ENCODE measurements at regions not wholly inside any gene's neighbourhood (a gene's known extent, or its start where the extent isn't known, plus 50 kb on each side); places are given as distances from the start of the nearest gene placed in this dataset.
"Not testable (repeated sequence)": the region's sequence is repeated elsewhere in the genome, so short reads cannot be mapped to it uniquely, and the experiment has no call there.

DNA sequence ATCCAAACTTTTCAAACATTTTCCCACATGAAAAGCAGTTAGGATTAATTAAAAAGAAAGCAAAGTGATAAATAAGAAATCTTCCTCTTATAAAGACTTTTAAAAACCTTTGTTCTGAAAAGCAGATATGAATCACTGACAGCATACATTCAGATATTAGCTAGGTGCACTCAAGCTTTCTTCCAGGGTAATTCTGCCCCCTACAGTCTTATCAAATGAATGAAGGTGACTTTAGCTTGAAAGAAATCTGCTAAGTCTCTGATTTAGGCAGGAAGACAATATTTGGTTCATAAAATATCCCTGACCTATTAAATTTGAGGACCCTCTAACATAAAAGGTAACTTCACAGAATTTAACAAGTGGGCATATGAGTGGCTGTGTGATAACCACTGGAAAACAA is 209.1 kb upstream of the FAM47A start:
- no peak for DNase-seq (ENCODE audit: low read depth)
- no peak overlapping the region for H3K4me3 ChIP-seq (ENCODE audit: low read depth, low read length)
- TF ChIP-seq, protein P1, sequence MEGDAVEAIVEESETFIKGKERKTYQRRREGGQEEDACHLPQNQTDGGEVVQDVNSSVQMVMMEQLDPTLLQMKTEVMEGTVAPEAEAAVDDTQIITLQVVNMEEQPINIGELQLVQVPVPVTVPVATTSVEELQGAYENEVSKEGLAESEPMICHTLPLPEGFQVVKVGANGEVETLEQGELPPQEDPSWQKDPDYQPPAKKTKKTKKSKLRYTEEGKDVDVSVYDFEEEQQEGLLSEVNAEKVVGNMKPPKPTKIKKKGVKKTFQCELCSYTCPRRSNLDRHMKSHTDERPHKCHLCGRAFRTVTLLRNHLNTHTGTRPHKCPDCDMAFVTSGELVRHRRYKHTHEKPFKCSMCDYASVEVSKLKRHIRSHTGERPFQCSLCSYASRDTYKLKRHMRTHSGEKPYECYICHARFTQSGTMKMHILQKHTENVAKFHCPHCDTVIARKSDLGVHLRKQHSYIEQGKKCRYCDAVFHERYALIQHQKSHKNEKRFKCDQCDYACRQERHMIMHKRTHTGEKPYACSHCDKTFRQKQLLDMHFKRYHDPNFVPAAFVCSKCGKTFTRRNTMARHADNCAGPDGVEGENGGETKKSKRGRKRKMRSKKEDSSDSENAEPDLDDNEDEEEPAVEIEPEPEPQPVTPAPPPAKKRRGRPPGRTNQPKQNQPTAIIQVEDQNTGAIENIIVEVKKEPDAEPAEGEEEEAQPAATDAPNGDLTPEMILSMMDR (IDR thresholded peaks at IDR 0.05; ENCODE audit: insufficient read depth, low read length), result no peak

- no peak for DNase-seq (ENCODE audit: low read depth)
- TF ChIP-seq, protein P1 (IDR thresholded peaks at IDR 0.05; ENCODE audit: insufficient read depth, low read length), result no peak
- no peak overlapping the region for H3K4me3 ChIP-seq (ENCODE audit: low read depth, low read length)
These were observed 205.9 kb upstream of the FAM47A start for GRCh38 chrX:34338046-34338445.

- H3K4me3 ChIP-seq (ENCODE audit: low read depth, low read length); DNase-seq (ENCODE audit: low read depth): not testable (repeated sequence)
These were observed 203.3 kb upstream of the FAM47A start for GRCh38 chrX:34335376-34335775.

DNA sequence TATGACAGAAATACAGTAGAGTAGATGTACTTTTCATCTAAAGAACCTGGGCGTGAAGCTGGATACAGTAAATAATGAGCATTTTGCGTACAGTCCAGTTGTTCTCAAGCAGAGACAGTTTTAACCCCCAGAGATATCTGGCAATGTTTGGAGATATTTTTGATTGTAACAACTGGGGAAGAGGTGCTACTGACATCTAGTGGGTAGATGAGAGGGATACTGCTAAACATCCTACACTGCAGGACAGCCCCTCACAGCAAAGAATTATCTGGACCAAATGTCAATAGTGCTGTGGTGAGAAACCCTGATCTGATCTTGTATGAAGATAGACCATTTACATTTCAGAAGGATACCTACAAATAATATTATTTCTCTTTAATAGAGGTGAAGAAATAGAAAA is 200.2 kb upstream of the FAM47A start:
- no peak overlapping the region for H3K4me3 ChIP-seq (ENCODE audit: low read depth, low read length)
- no peak for DNase-seq (ENCODE audit: low read depth)
- TF ChIP-seq, protein P1 (IDR thresholded peaks at IDR 0.05; ENCODE audit: insufficient read depth, low read length), result no peak

GRCh38 chrX:34325460-34325859 is 193.3 kb upstream of the FAM47A start:
- TF ChIP-seq, protein P1 (IDR thresholded peaks at IDR 0.05; ENCODE audit: insufficient read depth, low read length), result no peak
- H3K4me3 ChIP-seq (ENCODE audit: low read depth, low read length), result no peak overlapping the region
- DNase-seq (ENCODE audit: low read depth), result no peak

- not testable (repeated sequence) for H3K4me3 ChIP-seq (ENCODE audit: low read depth, low read length); DNase-seq (ENCODE audit: low read depth)
These were observed 188.3 kb upstream of the FAM47A start for GRCh38 chrX:34320424-34320823.

- DNase-seq (ENCODE audit: low read depth), result peak; percentile 43
- TF ChIP-seq, protein P1 (IDR thresholded peaks at IDR 0.05; ENCODE audit: insufficient read depth, low read length), result peak; percentile 39
- H3K4me3 ChIP-seq (ENCODE audit: low read depth, low read length), result no peak overlapping the region
These were observed 168.8 kb upstream of the FAM47A start for GRCh38 chrX:34300871-34301270.

GRCh38 chrX:34299451-34299967 is 167.4 kb upstream of the FAM47A start:
- no peak overlapping the region for H3K4me3 ChIP-seq (ENCODE audit: low read depth, low read length)
- TF ChIP-seq, protein P1 (IDR thresholded peaks at IDR 0.05; ENCODE audit: insufficient read depth, low read length), result no peak
- no peak for DNase-seq (ENCODE audit: low read depth)

Measured in fibroblast of the aortic adventitia (primary cell).